ENCODE measurements at regions not wholly inside any gene's neighbourhood (a gene's known extent, or its start where the extent isn't known, plus 50 kb on each side); places are given as distances from the start of the nearest gene placed in this dataset.

DNA sequence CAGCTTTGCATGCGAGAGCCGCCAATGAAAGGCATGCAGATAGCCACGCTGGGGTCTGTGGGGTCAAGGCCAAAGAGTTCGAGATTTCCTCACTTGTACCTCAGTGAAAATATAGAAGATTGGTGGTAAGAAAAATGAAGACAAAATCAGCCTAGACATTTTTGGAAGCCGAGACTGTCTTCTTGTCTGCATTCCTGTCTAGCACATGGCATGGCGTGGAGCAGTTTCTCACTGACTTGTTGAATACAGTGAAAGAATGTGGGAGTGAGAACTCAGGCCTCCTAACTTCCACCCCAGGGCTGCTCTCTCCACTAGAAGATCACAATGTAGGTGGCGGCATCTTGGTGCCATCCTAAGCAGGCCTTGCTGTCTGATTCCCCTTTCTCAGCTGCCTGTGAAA lies 740.8 kb upstream of the HS6ST1 start:
- Histone ChIP-seq H3K27ac (ENCODE audit: low read depth in 2 of 2, low read length in 1 of 2) (no peak overlapping the region), H3K27me3 (ENCODE audit: control insufficient read depth in 1 of 2, insufficient read depth in 2 of 2, low read length in 2 of 2) (no peaks in the 10 kb centered on the region), H3K36me3 (ENCODE audit: control insufficient read depth in 2 of 2, insufficient read depth in 2 of 2, low read length in 1 of 2) (no peaks in the 10 kb centered on the region), H3K4me3 (ENCODE audit: low read depth in 1 of 2, low read length in 2 of 2) (no peak overlapping the region), H3K4me1 (ENCODE audit: control insufficient read depth in 2 of 2, insufficient read depth in 2 of 2, low read length in 1 of 2) (peaks cover 8 to 30% of the 10 kb centered on the region in 2 donors), H3K9me3 (ENCODE audit: control insufficient read depth in 2 of 2, insufficient read depth in 1 of 2, low read depth in 1 of 2, low read length in 1 of 2) (no peaks in the 10 kb centered on the region)
- 91 to 94% methylated on average over 7 of the region's 7 CpGs for WGBS, 2 donors

DNA sequence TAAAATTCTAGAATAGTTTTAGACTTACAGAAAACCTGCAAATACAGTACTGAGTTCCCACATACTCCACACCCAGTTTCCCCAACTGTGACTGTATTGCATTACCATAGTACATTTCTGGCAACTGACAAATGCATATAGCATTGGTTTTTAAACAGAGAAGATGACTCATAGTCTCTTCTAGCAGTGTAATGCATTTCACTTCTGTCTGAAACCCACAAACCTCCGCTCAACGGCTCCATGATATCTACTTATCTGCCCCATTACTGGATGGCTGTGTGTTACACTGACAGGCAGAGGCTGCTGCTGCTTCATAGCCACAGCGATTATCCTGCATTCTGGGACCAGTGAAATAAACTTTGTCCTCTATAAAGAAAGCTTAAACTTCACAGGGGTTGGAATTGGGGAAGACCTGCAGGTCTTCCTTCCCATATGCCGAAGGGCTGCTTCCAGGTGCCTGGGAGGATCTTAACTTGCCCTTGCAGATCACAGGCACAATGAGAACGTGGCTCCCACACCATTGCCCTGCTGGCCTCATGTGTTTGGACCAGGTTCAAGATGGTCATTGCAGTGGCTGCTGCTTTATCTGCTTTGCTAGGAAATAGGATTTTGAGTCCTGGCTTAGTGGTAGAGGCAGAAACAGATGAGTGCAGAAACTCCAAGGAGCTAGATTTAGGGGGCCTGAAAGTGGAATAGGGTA lies 742.6 kb upstream of the HS6ST1 start:
- peak overlapping the region; percentile 87 to 91 for H3K27ac ChIP-seq (ENCODE audit: low read depth in 2 of 2, low read length in 1 of 2)
- 37 to 51% methylated on average over 5 of the region's 5 CpGs for WGBS, 2 donors

DNA sequence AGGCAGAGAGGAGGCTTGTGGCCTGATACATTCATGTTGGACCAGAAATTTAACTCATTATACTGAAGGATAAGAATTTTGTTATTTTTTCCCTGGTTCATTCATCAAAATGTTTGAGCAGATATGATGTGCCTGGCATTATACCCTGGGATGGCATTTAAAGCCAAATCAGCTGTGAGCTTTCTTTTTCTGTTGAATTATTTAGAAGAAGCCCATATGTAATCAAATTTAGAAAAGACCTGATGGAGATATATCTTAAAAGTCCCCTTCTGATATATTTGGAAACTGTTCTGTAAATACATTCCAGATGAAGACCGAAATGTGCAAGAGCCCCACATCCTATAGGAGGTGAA lies 743.1 kb upstream of the HS6ST1 start:
- peaks cover 4 to 17% of the 10 kb centered on the region in 2 donors for H3K4me1 ChIP-seq (ENCODE audit: control insufficient read depth in 2 of 2, insufficient read depth in 2 of 2, low read length in 1 of 2)
- WGBS, 2 donors = 51 to 90% methylated on average over 1 of the region's 1 CpG
- H3K27ac ChIP-seq (ENCODE audit: low read depth in 2 of 2, low read length in 1 of 2) = peak overlapping the region; percentile 87 to 91
- no peaks in the 10 kb centered on the region for H3K27me3 ChIP-seq (ENCODE audit: control insufficient read depth in 1 of 2, insufficient read depth in 2 of 2, low read length in 2 of 2)
- no peak overlapping the region for H3K4me3 ChIP-seq (ENCODE audit: low read depth in 1 of 2, low read length in 2 of 2)
- H3K36me3 ChIP-seq (ENCODE audit: control insufficient read depth in 2 of 2, insufficient read depth in 2 of 2, low read length in 1 of 2) = no peaks in the 10 kb centered on the region
- no peaks in the 10 kb centered on the region for H3K9me3 ChIP-seq (ENCODE audit: control insufficient read depth in 2 of 2, insufficient read depth in 1 of 2, low read depth in 1 of 2, low read length in 1 of 2)

More for the DNA sequence above, 742.6 kb upstream of the HS6ST1 start:
- H3K4me1 ChIP-seq (ENCODE audit: control insufficient read depth in 2 of 2, insufficient read depth in 2 of 2, low read length in 1 of 2) = peaks cover 8 to 21% of the 10 kb centered on the region in 2 donors
- no peaks in the 10 kb centered on the region for H3K27me3 ChIP-seq (ENCODE audit: control insufficient read depth in 1 of 2, insufficient read depth in 2 of 2, low read length in 2 of 2)
- no peaks in the 10 kb centered on the region for H3K36me3 ChIP-seq (ENCODE audit: control insufficient read depth in 2 of 2, insufficient read depth in 2 of 2, low read length in 1 of 2)
- no peaks in the 10 kb centered on the region for H3K9me3 ChIP-seq (ENCODE audit: control insufficient read depth in 2 of 2, insufficient read depth in 1 of 2, low read depth in 1 of 2, low read length in 1 of 2)
- no peak overlapping the region for H3K4me3 ChIP-seq (ENCODE audit: low read depth in 1 of 2, low read length in 2 of 2)

DNA sequence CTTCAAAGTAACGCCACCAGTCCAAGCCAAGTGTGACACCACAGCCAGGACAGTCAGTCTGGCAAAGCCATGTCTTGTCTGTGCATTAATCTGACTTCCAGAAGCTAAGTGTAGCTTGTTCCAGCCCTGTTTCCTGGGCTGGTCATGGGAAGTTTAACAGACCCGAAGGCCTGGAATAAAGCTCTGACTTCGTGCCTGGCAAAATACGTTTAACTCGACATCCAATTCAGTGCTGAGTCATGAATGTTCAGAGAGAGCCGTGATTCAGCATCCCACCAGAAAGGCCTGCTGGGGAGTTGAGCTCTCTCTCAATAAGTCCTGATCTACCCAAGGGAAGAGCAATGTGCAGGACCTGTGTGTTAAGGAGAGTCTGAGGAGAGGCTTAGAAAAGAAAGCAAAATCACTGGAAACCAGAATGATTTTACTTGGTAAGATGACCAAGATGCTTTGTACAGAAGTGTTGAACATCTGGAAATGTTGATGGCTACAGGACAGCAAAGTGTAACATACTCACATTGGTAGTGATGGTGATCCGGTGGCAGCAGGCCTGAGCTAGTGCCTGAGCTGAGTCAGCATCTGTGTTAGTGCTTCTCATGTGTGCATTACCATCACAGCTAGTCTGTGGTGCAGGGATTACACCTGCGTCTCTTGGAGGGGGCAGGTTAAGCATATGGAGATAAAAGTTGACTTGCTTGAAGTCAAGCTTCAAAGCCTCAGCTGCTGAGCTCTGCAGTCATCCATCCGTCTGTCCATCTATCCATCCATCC lies 743.7 kb upstream of the HS6ST1 start:
- Histone ChIP-seq H3K4me1 (ENCODE audit: control insufficient read depth in 2 of 2, insufficient read depth in 2 of 2, low read length in 1 of 2) (peaks cover 3 to 12% of the 10 kb centered on the region in 2 donors), H3K4me3 (ENCODE audit: low read depth in 1 of 2, low read length in 2 of 2) (no peak overlapping the region), H3K9me3 (ENCODE audit: control insufficient read depth in 2 of 2, insufficient read depth in 1 of 2, low read depth in 1 of 2, low read length in 1 of 2) (no peaks in the 10 kb centered on the region), H3K36me3 (ENCODE audit: control insufficient read depth in 2 of 2, insufficient read depth in 2 of 2, low read length in 1 of 2) (no peaks in the 10 kb centered on the region), H3K27ac (ENCODE audit: low read depth in 2 of 2, low read length in 1 of 2) (no peak overlapping the region), H3K27me3 (ENCODE audit: control insufficient read depth in 1 of 2, insufficient read depth in 2 of 2, low read length in 2 of 2) (no peaks in the 10 kb centered on the region)
- 87 to 94% methylated on average over 9 of the region's 9 CpGs for WGBS, 2 donors

DNA sequence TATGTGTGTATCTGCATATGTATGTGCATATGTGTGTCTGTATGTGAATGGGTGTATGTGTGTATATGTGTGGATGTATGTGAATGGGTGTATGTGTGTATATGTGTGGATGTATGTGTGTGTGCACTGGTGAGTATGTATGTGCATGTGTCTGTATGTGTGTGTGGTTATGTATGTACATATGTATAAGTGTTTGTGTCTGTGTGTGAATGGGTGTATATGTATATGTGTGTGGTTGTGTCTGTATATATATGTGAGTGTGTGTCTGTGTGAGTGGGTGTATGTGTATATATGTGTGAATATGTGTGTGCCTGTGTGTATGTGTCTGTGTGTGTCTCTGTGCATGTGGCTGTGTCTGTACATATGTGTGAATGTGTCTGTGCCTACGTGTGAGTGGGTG lies 748.4 kb upstream of the HS6ST1 start:
- Histone ChIP-seq H3K4me1 (ENCODE audit: control insufficient read depth in 2 of 2, insufficient read depth in 2 of 2, low read length in 1 of 2) (peaks cover 0 to 2% of the 10 kb centered on the region in 2 donors), H3K4me3 (ENCODE audit: low read depth in 1 of 2, low read length in 2 of 2) (no peak overlapping the region), H3K9me3 (ENCODE audit: control insufficient read depth in 2 of 2, insufficient read depth in 1 of 2, low read depth in 1 of 2, low read length in 1 of 2) (no peaks in the 10 kb centered on the region), H3K27me3 (ENCODE audit: control insufficient read depth in 1 of 2, insufficient read depth in 2 of 2, low read length in 2 of 2) (no peaks in the 10 kb centered on the region), H3K27ac (ENCODE audit: low read depth in 2 of 2, low read length in 1 of 2) (no peak overlapping the region), H3K36me3 (ENCODE audit: control insufficient read depth in 2 of 2, insufficient read depth in 2 of 2, low read length in 1 of 2) (no peaks in the 10 kb centered on the region)
- WGBS, 2 donors = 87 to 95% methylated on average over 1 of the region's 1 CpG

DNA sequence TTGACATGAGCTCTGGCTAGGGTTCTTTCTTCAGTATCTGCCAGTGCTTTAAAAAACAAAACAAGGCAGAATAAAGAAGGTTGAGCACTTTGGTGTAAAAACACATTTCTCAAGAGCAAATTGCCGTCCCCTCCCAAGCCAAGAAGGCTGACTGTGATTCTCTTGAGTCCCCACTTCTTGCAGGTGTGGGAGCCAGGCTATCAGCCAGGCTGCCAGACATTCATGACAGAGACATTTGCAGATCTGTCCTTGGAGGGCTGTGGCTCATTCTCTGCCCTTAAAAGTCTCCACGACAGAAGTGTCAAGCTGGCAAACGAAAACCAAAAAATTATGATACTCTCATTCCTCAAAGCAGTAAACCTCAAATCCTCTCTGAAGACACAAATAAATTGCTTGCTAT lies 749.3 kb upstream of the HS6ST1 start:
- 82 to 91% methylated on average over 3 of the region's 3 CpGs for WGBS, 2 donors
- H3K27ac ChIP-seq (ENCODE audit: low read depth in 2 of 2, low read length in 1 of 2) = no peak overlapping the region

DNA sequence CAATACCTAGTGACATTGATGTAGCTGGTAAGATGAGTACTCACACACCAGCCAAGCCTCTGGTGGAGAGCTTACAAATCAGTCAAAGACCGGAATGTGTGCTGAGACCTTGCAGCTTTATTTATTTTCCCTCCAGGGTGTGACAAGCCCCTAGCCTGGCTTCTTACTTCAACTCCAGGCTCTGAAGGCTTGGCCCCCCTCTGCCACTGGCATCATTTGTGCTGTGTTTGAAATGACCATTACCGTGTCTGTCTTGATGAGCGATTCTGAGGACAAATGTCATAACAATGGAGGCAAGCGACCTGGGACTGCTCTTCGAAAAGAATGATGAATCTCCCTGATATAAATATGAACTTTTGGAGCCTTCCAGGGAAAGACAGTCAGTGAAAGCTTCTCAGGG lies 749.9 kb upstream of the HS6ST1 start:
- Histone ChIP-seq H3K4me3 (ENCODE audit: low read depth in 1 of 2, low read length in 2 of 2) (no peak overlapping the region), H3K9me3 (ENCODE audit: control insufficient read depth in 2 of 2, insufficient read depth in 1 of 2, low read depth in 1 of 2, low read length in 1 of 2) (no peaks in the 10 kb centered on the region), H3K4me1 (ENCODE audit: control insufficient read depth in 2 of 2, insufficient read depth in 2 of 2, low read length in 1 of 2) (no peaks in the 10 kb centered on the region), H3K27me3 (ENCODE audit: control insufficient read depth in 1 of 2, insufficient read depth in 2 of 2, low read length in 2 of 2) (no peaks in the 10 kb centered on the region), H3K27ac (ENCODE audit: low read depth in 2 of 2, low read length in 1 of 2) (no peak overlapping the region), H3K36me3 (ENCODE audit: control insufficient read depth in 2 of 2, insufficient read depth in 2 of 2, low read length in 1 of 2) (no peaks in the 10 kb centered on the region)
- WGBS, 2 donors = 69 to 81% methylated on average over 5 of the region's 5 CpGs

More for the DNA sequence above, 749.3 kb upstream of the HS6ST1 start:
- no peaks in the 10 kb centered on the region for H3K27me3 ChIP-seq (ENCODE audit: control insufficient read depth in 1 of 2, insufficient read depth in 2 of 2, low read length in 2 of 2)
- no peaks in the 10 kb centered on the region for H3K4me1 ChIP-seq (ENCODE audit: control insufficient read depth in 2 of 2, insufficient read depth in 2 of 2, low read length in 1 of 2)
- no peaks in the 10 kb centered on the region for H3K9me3 ChIP-seq (ENCODE audit: control insufficient read depth in 2 of 2, insufficient read depth in 1 of 2, low read depth in 1 of 2, low read length in 1 of 2)
- H3K36me3 ChIP-seq (ENCODE audit: control insufficient read depth in 2 of 2, insufficient read depth in 2 of 2, low read length in 1 of 2) = no peaks in the 10 kb centered on the region
- H3K4me3 ChIP-seq (ENCODE audit: low read depth in 1 of 2, low read length in 2 of 2) = no peak overlapping the region

DNA sequence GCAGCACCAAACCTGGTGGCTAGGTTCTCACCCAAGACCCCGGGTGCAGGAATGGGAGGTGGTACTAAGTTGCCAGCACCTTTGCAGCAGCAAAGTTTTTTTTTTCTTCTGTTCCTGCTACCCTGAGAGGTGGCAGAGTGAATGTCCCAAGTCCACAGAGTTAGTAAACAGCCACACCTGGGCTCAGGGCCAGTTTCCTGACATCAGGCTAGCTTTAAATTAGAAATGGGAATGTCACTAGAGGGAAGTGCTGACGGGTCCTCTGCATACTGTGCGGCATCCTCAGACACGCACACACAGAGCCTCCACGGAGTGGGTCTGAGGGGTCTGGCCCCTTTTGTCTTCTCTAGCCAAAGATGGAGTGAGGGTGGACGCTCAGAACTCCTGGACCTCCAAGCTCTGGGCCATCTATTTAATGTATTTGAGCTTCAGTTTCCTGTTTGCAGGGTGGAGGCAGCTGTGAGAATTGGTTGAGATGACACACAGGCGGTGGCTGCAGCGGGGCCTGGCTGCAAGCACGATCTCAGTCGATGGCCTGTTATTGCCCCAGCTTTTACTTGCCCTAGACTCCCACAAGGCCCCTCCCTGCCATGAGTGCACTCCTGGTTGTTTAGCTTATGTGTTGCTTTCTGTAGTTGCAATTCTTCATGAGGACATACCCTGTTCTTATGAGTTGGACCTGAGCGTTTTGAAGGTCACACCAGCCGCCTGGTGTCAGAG lies 751.4 kb upstream of the HS6ST1 start:
- Histone ChIP-seq H3K4me1 (ENCODE audit: control insufficient read depth in 2 of 2, insufficient read depth in 2 of 2, low read length in 1 of 2) (no peaks in the 10 kb centered on the region), H3K27me3 (ENCODE audit: control insufficient read depth in 1 of 2, insufficient read depth in 2 of 2, low read length in 2 of 2) (no peaks in the 10 kb centered on the region), H3K4me3 (ENCODE audit: low read depth in 1 of 2, low read length in 2 of 2) (no peak overlapping the region), H3K27ac (ENCODE audit: low read depth in 2 of 2, low read length in 1 of 2) (no peak overlapping the region), H3K9me3 (ENCODE audit: control insufficient read depth in 2 of 2, insufficient read depth in 1 of 2, low read depth in 1 of 2, low read length in 1 of 2) (no peaks in the 10 kb centered on the region), H3K36me3 (ENCODE audit: control insufficient read depth in 2 of 2, insufficient read depth in 2 of 2, low read length in 1 of 2) (no peaks in the 10 kb centered on the region)
- 55 to 76% methylated on average over 12 of the region's 12 CpGs for WGBS, 2 donors

DNA sequence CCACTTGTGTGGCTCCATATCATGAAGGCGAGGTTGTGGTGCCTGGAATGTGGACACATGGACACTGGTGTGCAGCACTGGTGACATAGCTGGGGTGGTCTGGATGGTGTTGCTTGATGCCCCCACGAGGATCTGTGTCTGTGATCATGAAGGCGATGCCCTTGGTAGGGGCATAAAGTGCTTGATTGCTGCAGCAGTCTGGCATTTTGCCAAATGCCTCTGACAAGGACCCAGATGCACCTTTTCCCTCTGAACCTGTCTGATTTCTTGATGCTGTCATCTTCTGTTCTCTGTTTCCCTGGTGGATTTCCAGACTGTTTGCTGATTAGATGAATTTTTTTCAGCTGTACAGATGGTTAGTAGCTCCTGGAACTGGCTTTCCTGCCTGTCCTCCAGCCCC lies 752.0 kb upstream of the HS6ST1 start:
- Histone ChIP-seq H3K27me3 (ENCODE audit: control insufficient read depth in 1 of 2, insufficient read depth in 2 of 2, low read length in 2 of 2) (no peaks in the 10 kb centered on the region), H3K9me3 (ENCODE audit: control insufficient read depth in 2 of 2, insufficient read depth in 1 of 2, low read depth in 1 of 2, low read length in 1 of 2) (no peaks in the 10 kb centered on the region), H3K36me3 (ENCODE audit: control insufficient read depth in 2 of 2, insufficient read depth in 2 of 2, low read length in 1 of 2) (no peaks in the 10 kb centered on the region), H3K4me3 (ENCODE audit: low read depth in 1 of 2, low read length in 2 of 2) (no peak overlapping the region), H3K4me1 (ENCODE audit: control insufficient read depth in 2 of 2, insufficient read depth in 2 of 2, low read length in 1 of 2) (no peaks in the 10 kb centered on the region), H3K27ac (ENCODE audit: low read depth in 2 of 2, low read length in 1 of 2) (no peak overlapping the region)
- WGBS, 2 donors = 73 to 82% methylated on average over 3 of the region's 3 CpGs
